ENCODE measurements at regions not wholly inside any gene's neighbourhood (a gene's known extent, or its start where the extent isn't known, plus 50 kb on each side); places are given as distances from the start of the nearest gene placed in this dataset.
"Not testable (repeated sequence)": the region's sequence is repeated elsewhere in the genome, so short reads cannot be mapped to it uniquely, and the experiment has no call there.

DNA sequence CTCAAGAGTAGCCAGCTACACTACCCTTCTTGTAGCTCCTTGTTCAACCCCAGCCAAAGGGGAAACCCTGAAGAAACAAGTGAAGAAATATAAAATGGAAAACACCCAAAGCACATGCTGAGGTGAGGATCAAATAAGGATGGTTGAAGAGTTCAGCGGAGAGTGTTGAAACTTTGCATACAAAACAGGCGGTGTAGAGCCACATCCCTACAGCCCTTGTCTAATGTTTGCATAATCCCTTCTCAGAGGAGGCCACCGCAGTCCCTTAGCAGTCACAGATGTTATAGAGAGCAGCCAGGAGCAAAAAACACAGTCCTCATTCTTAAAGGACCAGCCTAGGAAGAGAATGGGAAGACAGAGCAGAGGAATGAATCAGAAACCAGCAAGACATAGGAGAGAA, 350.7 kb upstream of the SASH1 start:
- no peak for DNase-seq

- no peak for DNase-seq
These were observed 343.6 kb upstream of the SASH1 start for GRCh38 chr6:147999001-147999540.

- no peak for DNase-seq
These were observed 340.6 kb upstream of the SASH1 start for GRCh38 chr6:148001844-148002642.

DNA sequence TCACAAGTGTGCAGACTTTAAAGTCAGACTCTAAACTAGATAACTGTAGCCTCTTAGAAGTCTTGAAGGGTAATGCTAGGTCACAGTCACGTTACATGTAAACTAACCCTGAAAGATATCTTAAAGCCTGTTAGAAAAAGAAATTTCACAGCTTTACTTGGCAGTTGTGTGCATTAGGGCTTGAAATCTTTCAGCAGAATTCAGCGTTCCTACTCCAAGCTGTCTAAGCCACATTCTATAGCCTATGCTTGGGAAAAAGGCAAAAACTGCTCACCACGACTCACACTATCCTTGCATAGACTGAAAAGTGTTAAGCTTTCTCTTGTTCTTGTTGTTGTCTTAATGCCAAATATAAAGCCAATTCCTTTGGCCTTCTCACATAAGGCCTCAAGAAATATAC, 338.0 kb upstream of the SASH1 start:
- no peak for DNase-seq

- no peak for DNase-seq
These were observed 336.8 kb upstream of the SASH1 start for GRCh38 chr6:148005806-148006205.

DNA sequence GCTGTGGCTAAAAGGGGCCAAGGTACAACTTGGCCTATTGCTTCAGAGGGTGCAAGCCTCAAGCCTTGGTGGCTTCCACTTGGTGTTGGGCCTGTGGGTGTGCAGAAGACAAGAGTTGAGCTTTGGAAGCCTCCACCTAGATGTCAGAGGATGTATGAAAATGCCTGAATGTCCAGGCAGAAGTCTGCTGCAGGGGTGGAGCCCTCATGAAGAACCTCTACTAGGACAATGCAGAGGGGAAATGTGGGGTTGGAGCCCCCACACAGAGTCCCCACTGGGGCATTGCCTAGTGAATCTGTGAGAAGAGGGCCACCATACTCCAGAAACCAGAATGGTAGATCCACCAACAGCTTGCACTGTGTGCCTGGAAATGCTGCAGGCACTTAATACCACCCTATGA, 332.1 kb upstream of the SASH1 start:
- DNase-seq, result not testable (repeated sequence)

- DNase-seq, result no peak
These were observed 326.6 kb upstream of the SASH1 start for GRCh38 chr6:148016013-148016412.

- no peak for DNase-seq
These were observed 321.5 kb upstream of the SASH1 start for GRCh38 chr6:148021165-148021564.

DNA sequence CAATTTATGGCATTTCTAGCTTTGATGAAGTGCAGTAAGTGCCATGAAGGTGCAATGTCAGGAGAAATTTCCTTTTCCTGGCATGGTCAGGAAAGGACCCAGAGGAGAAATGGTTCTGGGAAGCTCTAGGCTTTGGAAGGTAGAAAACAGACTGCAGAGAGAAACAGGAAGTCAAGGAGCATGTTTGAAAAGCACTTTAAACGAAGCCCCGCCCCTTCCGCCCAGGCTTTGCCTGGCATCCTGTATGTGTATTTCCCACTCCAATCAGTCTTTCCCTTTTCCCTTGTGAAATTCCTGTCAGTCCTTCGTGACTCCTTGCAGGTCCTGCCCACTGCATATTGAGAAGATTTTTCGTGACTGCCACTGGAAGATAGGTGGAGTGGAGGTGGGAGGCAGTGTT, 320.9 kb upstream of the SASH1 start:
- no peak for DNase-seq

DNA sequence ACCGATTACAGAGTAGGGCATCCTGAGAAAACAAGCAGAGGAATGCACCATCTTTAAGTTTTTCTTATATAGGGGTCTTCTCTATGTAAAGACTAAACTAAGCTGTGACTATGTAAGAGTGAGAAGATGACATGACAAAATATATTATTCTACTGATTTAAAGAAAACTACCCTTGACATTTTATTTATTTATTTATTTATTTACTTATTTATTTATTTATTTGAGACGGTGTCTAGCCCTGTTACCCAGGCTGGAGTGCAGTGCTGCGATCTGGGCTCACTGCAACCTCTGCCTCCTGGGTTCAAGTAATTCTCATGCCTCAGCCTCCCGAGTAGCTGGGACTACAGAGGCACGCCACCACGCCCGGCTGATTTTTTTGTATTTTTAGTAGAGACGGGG, 320.4 kb upstream of the SASH1 start:
- DNase-seq, result not testable (repeated sequence)

GRCh38 chr6:148027201-148027600, 315.4 kb upstream of the SASH1 start:
- DNase-seq, result no peak

GRCh38 chr6:148035806-148036390, 306.7 kb upstream of the SASH1 start:
- no peak for DNase-seq

GRCh38 chr6:148037496-148037895, 305.1 kb upstream of the SASH1 start:
- DNase-seq, result no peak

DNA sequence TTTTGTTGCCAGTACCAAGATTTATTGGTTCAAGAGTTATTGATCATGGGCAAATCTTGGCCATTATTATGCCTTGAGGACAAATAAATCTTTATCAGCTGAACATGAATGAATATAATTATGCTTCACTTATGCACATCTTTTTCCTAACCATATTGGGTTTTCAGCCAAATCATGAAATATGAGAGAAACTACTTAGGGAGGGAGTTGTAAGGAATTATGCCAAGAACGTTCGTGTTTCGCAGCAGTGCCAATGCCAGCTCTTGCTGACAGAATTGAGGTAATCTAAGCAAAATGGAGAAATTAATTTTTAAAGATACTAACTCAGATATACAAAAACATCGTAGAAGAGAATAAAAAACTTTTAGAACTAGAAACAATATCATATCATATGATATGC, 301.1 kb upstream of the SASH1 start:
- DNase-seq, result no peak

DNA sequence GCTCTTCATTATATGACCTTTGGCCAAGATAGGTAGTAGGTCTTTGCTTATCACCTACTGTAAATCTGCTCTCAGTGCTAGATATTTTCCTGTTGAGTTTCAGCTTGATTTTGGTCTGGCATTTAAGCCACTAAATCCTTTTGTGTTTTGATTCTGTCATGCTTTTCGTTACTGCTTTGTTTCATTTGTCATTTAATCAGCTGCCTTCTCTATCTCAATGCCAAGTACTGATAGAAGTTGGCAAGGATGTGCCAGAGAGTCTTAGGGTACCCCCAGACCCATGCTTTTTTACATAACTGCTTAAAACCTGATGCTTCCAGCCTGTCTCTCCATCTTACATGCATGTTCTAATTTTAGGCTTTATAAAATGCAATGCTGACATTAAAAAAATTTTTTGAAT, 300.1 kb upstream of the SASH1 start:
- no peak for DNase-seq

- no peak for DNase-seq
These were observed 298.3 kb upstream of the SASH1 start for GRCh38 chr6:148044261-148044751.

- DNase-seq, result no peak
These were observed 297.7 kb upstream of the SASH1 start for GRCh38 chr6:148044921-148045320.

- DNase-seq, result no peak
These were observed 289.4 kb upstream of the SASH1 start for GRCh38 chr6:148053209-148053608.

GRCh38 chr6:148053796-148054195, 288.8 kb upstream of the SASH1 start:
- no peak for DNase-seq

DNA sequence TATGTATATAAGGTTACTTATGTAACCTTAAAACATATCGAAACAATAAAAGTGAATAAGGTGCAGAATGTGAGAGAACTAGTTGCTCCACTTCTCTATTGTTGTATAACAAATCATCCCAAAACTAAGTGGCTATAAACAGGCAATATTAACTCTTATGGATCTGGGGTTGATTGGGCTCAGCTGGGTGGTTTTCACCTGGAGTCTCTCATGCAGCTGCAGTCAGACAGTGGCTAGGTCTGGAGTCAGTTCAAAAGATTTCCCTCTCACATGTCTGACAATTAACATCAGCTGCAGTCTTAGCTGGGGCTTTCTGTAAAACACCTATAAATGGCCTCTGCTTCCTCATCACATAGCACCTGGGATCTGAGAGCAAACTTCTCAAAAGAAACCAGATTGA, 288.4 kb upstream of the SASH1 start:
- DNase-seq, result no peak

- DNase-seq, result no peak
These were observed 287.2 kb upstream of the SASH1 start for GRCh38 chr6:148055419-148055818.

DNA sequence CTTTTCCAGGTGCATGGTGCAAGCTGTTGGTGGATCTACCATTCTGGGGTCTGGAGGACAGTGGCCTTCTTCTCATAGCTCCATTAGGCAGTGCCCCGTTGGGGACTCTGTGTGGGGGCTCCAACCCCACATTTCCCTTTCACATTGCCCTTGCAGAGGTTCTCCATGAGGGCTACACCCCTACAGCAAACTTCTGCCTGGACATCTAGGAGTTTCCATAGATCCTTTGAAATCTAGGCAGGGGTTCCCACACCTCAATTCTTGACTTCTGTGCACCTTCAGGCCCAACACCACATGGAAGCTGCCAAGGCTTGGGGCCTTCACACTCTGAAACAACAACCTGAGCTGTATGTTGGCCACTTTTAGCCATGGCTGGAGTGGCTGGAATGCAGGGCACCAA, 282.8 kb upstream of the SASH1 start:
- no peak for DNase-seq

DNA sequence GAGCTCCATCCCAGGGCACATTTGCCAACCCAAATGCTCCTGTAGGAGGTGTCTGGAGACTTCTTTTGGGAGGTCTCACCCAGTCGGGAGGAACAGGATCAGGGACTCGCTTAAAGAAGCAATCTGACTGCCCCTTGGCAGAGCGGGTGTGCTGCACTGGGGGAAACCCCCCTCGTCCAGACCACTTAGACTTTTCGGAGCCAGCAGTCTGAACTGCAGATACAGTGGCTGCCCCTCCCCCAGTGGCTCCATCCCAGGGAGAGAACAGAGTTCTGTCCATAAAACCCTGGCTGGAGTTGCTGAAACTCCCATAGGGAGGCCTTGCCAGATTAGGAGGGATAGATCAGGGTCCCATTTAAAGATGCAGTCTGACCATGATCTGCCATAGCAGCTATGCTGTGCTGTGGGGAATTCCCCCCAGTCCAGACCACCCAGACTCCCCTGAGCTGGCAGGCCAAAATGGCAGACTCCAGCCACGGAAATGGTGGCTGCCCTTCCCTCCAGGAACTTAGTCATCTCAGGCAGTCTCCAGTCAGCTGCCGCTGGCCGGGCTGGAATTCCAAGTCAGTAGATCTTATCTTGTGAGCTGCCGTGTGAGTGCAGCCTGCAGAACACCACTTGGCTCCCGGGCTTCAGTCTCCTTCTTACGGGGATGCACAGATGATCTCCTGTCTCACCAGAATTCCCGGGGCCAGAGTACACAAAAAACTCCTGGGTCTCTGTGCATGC, 278.1 kb upstream of the SASH1 start:
- DNase-seq, result no peak
